ENCODE measurements at regions not wholly inside any gene's neighbourhood (a gene's known extent, or its start where the extent isn't known, plus 50 kb on each side); places are given as distances from the start of the nearest gene placed in this dataset.

- no peak overlapping the region for H3K4me3 Mint-ChIP-seq
- no peak for DNase-seq (ENCODE audit: low read depth, low spot score)
- H3K27ac Mint-ChIP-seq (ENCODE audit: unreplicated experiment) = no peak overlapping the region
- H3K36me3 Mint-ChIP-seq (ENCODE audit: low read depth) = no peaks in the 10 kb centered on the region
- no peaks in the 10 kb centered on the region for H3K9me3 Mint-ChIP-seq
- H3K4me1 Mint-ChIP-seq = no peaks in the 10 kb centered on the region
- TF ChIP-seq, protein P1, sequence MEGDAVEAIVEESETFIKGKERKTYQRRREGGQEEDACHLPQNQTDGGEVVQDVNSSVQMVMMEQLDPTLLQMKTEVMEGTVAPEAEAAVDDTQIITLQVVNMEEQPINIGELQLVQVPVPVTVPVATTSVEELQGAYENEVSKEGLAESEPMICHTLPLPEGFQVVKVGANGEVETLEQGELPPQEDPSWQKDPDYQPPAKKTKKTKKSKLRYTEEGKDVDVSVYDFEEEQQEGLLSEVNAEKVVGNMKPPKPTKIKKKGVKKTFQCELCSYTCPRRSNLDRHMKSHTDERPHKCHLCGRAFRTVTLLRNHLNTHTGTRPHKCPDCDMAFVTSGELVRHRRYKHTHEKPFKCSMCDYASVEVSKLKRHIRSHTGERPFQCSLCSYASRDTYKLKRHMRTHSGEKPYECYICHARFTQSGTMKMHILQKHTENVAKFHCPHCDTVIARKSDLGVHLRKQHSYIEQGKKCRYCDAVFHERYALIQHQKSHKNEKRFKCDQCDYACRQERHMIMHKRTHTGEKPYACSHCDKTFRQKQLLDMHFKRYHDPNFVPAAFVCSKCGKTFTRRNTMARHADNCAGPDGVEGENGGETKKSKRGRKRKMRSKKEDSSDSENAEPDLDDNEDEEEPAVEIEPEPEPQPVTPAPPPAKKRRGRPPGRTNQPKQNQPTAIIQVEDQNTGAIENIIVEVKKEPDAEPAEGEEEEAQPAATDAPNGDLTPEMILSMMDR (conservative IDR thresholded peaks at IDR 0.05) = no peak
- H3K27me3 Mint-ChIP-seq (ENCODE audit: low read depth) = no peaks in the 10 kb centered on the region
These were observed 327.9 kb upstream of the SORCS1 start for GRCh38 chr10:107492389-107492788.

DNA sequence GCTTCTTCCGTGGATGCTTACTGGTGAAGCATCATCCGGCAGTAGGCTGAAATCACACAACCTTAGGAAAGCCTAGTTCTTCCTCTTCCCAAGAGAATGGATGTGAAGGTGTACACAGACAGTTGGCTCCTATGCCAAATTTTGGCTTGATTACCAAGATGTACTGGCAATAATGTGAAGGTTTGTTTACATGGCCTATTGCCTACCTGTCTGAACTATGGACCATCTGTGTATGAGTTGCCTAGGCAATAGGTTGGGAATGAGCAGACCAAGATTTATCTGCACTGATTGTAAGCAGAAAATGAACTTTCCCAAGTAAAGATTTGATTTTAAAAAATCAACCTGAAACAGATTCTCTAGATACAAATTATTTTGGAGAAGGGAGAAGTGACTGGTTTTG is 325.9 kb upstream of the SORCS1 start:
- no peak for DNase-seq (ENCODE audit: low read depth, low spot score)
- H3K4me1 Mint-ChIP-seq = no peaks in the 10 kb centered on the region
- TF ChIP-seq, protein P1 (conservative IDR thresholded peaks at IDR 0.05) = no peak
- H3K27me3 Mint-ChIP-seq (ENCODE audit: low read depth) = no peaks in the 10 kb centered on the region
- no peak overlapping the region for H3K4me3 Mint-ChIP-seq
- H3K36me3 Mint-ChIP-seq (ENCODE audit: low read depth) = no peaks in the 10 kb centered on the region
- no peaks in the 10 kb centered on the region for H3K9me3 Mint-ChIP-seq
- H3K27ac Mint-ChIP-seq (ENCODE audit: unreplicated experiment) = no peak overlapping the region

- peaks cover 12% of the 10 kb centered on the region for H3K4me1 Mint-ChIP-seq
- H3K27me3 Mint-ChIP-seq (ENCODE audit: low read depth) = no peaks in the 10 kb centered on the region
- H3K9me3 Mint-ChIP-seq = peaks cover 10% of the 10 kb centered on the region
- H3K4me3 Mint-ChIP-seq = no peak overlapping the region
- no peak for DNase-seq (ENCODE audit: low read depth, low spot score)
- H3K27ac Mint-ChIP-seq (ENCODE audit: unreplicated experiment) = no peak overlapping the region
- H3K36me3 Mint-ChIP-seq (ENCODE audit: low read depth) = peaks cover 3% of the 10 kb centered on the region
- TF ChIP-seq, protein P1 (conservative IDR thresholded peaks at IDR 0.05) = no peak
These were observed 322.8 kb upstream of the SORCS1 start for GRCh38 chr10:107487284-107487683.

DNA sequence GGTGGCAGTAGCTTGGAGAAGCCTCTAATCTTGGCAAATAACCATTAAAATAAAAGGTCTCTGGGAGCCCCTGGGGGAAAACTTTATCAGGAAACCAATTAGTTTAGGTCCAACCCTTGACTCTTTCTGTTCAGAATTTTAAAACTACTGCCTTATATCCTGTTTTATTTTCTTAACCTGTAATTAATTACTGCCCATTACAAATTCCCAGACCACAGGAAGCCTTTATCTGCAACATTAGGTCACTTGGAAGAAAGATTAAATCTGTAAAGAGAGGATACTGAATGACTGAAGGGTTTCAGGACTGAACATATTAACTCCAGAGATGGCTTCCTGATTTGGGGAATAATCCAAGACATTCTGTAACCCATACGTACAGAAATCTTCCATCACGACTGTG is 320.5 kb upstream of the SORCS1 start:
- no peak overlapping the region for H3K4me3 Mint-ChIP-seq
- peaks cover 12% of the 10 kb centered on the region for H3K9me3 Mint-ChIP-seq
- H3K4me1 Mint-ChIP-seq = peaks cover 12% of the 10 kb centered on the region
- H3K27ac Mint-ChIP-seq (ENCODE audit: unreplicated experiment) = no peak overlapping the region
- H3K36me3 Mint-ChIP-seq (ENCODE audit: low read depth) = peaks cover 3% of the 10 kb centered on the region
- TF ChIP-seq, protein P1 (conservative IDR thresholded peaks at IDR 0.05) = no peak
- H3K27me3 Mint-ChIP-seq (ENCODE audit: low read depth) = no peaks in the 10 kb centered on the region
- no peak for DNase-seq (ENCODE audit: low read depth, low spot score)

- peaks cover 3% of the 10 kb centered on the region for H3K36me3 Mint-ChIP-seq (ENCODE audit: low read depth)
- H3K4me3 Mint-ChIP-seq = no peak overlapping the region
- H3K27ac Mint-ChIP-seq (ENCODE audit: unreplicated experiment) = no peak overlapping the region
- H3K4me1 Mint-ChIP-seq = peaks cover 12% of the 10 kb centered on the region
- peaks cover 12% of the 10 kb centered on the region for H3K9me3 Mint-ChIP-seq
- H3K27me3 Mint-ChIP-seq (ENCODE audit: low read depth) = no peaks in the 10 kb centered on the region
- no peak for DNase-seq (ENCODE audit: low read depth, low spot score)
- TF ChIP-seq, protein P1 (conservative IDR thresholded peaks at IDR 0.05) = no peak
These were observed 317.4 kb upstream of the SORCS1 start for GRCh38 chr10:107481881-107482280.

DNA sequence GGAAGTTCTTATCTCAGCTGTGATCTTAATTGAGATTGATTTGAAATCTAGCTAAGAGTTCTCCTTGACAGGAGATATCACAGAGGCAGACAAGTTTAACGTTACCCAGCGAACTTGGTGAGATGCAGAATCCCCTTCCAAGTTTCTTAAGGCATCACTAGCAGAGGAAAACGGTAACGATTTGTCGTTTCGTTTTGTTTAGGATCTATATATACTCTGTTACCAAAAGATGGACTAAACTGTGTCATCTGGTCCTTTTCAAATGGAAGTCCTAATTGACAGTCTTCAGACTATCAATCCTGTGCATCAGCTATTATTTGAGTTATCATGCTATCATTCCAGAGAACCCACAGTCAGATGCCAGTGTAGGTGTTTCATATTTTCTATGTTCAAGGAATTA is 316.7 kb upstream of the SORCS1 start:
- Mint-ChIP-seq H3K9me3 (peaks cover 12% of the 10 kb centered on the region), H3K36me3 (ENCODE audit: low read depth) (peaks cover 3% of the 10 kb centered on the region), H3K4me3 (no peak overlapping the region), H3K27ac (ENCODE audit: unreplicated experiment) (no peak overlapping the region), H3K4me1 (peaks cover 12% of the 10 kb centered on the region), H3K27me3 (ENCODE audit: low read depth) (no peaks in the 10 kb centered on the region)
- TF ChIP-seq, protein P1 (conservative IDR thresholded peaks at IDR 0.05) = no peak
- DNase-seq (ENCODE audit: low read depth, low spot score) = no peak

Measured in neural crest cell (in vitro differentiated cells).